Neural crest cell (in vitro differentiated cells): ENCODE measurements at regions not wholly inside any gene's neighbourhood (a gene's known extent, or its start where the extent isn't known, plus 50 kb on each side); places are given as distances from the start of the nearest gene placed in this dataset.
A peak's percentile ranks its signal among the peaks of the same experiment; 100 is the strongest.

ENCODE experiments used
- DNase-seq: peaks from one replicate; pipeline ENCODE4 v3.0.0; 2021; ENCODE audit warnings: low read depth, mixed read lengths, low spot score
- H3K27ac Mint-ChIP-seq: one replicate; pipeline ENCODE4 v1.8.0; 2021; ENCODE audit warnings: mild to moderate bottlenecking, mixed read lengths; ENCODE audit not compliant: unreplicated experiment
- H3K27me3 Mint-ChIP-seq: 2 replicates; pipeline ENCODE4 v1.8.0; 2021; ENCODE audit warnings: low read depth, mild to moderate bottlenecking, mixed read lengths
- H3K36me3 Mint-ChIP-seq: 2 replicates; pipeline ENCODE4 v1.8.0; 2021; ENCODE audit warnings: low read depth, mild to moderate bottlenecking, mixed read lengths
- H3K4me1 Mint-ChIP-seq: 2 replicates; pipeline ENCODE4 v1.8.0; 2021; ENCODE audit warnings: mixed read lengths
- H3K4me3 Mint-ChIP-seq: one replicate; pipeline ENCODE4 v1.8.0; 2021; ENCODE audit warnings: mild to moderate bottlenecking, mixed read lengths
- H3K9me3 Mint-ChIP-seq: 2 replicates; pipeline ENCODE4 v1.8.0; 2021; ENCODE audit warnings: mixed read lengths
- TF ChIP-seq, protein P1 (sequence below): fragments of 200-600 bp; sonication (generic); conservative IDR thresholded peaks from 2 replicates; pipeline ENCODE4 v1.5.0; 2021; ENCODE audit warnings: antibody characterized with exemption, mild to moderate bottlenecking

DNA sequence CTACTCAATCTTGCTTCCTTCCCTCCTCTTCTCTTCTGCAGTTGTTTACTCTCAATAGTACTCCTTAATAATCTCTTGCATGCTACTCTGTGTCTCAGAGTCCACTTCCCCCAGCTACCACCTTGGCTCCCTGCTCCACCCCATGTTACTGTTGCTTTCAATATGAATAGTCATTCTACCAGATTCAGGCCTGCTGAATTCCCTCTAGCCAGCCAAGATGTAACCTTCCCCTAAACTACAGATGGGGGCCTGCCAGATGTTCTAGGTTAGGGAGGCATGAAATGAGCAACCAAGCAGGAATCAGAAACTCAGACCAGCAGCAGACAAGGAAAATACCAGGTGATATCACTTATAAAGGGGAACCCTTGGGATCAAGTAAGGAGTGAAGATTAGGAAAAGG lies 392.1 kb upstream of the DDHD1 start:
- Mint-ChIP-seq H3K27me3 (no peaks in the 10 kb centered on the region), H3K4me3 (no peak overlapping the region), H3K36me3 (no peaks in the 10 kb centered on the region), H3K4me1 (no peaks in the 10 kb centered on the region), H3K9me3 (no peaks in the 10 kb centered on the region), H3K27ac (no peak overlapping the region)
- no peak for DNase-seq
- TF ChIP-seq, protein P1, sequence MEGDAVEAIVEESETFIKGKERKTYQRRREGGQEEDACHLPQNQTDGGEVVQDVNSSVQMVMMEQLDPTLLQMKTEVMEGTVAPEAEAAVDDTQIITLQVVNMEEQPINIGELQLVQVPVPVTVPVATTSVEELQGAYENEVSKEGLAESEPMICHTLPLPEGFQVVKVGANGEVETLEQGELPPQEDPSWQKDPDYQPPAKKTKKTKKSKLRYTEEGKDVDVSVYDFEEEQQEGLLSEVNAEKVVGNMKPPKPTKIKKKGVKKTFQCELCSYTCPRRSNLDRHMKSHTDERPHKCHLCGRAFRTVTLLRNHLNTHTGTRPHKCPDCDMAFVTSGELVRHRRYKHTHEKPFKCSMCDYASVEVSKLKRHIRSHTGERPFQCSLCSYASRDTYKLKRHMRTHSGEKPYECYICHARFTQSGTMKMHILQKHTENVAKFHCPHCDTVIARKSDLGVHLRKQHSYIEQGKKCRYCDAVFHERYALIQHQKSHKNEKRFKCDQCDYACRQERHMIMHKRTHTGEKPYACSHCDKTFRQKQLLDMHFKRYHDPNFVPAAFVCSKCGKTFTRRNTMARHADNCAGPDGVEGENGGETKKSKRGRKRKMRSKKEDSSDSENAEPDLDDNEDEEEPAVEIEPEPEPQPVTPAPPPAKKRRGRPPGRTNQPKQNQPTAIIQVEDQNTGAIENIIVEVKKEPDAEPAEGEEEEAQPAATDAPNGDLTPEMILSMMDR = no peak

DNA sequence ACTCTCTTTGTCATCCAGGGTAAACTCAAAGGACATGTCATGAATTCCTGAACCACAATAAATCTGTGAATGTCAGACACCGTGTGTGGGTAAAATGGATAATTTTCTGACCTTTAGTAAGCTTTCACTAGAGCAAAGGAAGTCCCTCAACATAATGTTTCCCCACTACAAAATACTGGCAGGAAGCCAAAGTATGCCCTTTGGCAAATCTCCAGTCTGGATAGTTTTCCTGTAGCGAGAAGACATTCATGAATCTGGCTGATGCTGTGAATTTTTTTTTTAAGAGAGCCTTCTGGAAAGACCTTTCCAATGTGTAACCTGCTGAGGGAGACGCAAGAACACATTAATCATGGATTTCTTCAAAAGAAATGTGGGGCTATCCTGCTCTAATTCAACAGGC lies 389.6 kb upstream of the DDHD1 start:
- peaks cover 8% of the 10 kb centered on the region for H3K4me1 Mint-ChIP-seq
- H3K36me3 Mint-ChIP-seq = no peaks in the 10 kb centered on the region
- H3K9me3 Mint-ChIP-seq = no peaks in the 10 kb centered on the region

DNA sequence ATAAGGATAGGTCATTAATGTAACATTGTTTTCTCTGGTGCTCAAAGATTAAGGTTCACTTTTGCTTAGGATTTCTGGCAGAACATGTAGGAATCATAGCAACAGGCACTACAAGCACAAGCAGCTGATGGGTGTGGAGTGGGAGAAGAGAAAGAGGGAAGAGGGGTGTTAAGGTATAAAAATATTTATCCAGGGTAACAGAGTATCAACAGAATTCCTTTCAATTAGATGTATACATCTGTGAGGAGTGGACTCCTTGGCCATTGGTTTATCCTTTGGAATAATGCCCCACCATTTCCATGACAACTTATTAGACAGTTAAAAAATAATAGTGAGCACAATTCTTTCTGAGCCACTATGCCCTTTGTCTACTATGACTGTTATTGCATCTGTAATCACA lies 388.3 kb upstream of the DDHD1 start:
- TF ChIP-seq, protein P1 = no peak
- Mint-ChIP-seq H3K27ac (no peak overlapping the region), H3K36me3 (no peaks in the 10 kb centered on the region), H3K9me3 (no peaks in the 10 kb centered on the region), H3K27me3 (no peaks in the 10 kb centered on the region), H3K4me3 (no peak overlapping the region), H3K4me1 (peaks cover 14% of the 10 kb centered on the region)
- no peak for DNase-seq

More for the DNA sequence above, 389.6 kb upstream of the DDHD1 start:
- no peaks in the 10 kb centered on the region for H3K27me3 Mint-ChIP-seq
- no peak for DNase-seq
- TF ChIP-seq, protein P1 = no peak
- no peak overlapping the region for H3K27ac Mint-ChIP-seq
- no peak overlapping the region for H3K4me3 Mint-ChIP-seq

DNA sequence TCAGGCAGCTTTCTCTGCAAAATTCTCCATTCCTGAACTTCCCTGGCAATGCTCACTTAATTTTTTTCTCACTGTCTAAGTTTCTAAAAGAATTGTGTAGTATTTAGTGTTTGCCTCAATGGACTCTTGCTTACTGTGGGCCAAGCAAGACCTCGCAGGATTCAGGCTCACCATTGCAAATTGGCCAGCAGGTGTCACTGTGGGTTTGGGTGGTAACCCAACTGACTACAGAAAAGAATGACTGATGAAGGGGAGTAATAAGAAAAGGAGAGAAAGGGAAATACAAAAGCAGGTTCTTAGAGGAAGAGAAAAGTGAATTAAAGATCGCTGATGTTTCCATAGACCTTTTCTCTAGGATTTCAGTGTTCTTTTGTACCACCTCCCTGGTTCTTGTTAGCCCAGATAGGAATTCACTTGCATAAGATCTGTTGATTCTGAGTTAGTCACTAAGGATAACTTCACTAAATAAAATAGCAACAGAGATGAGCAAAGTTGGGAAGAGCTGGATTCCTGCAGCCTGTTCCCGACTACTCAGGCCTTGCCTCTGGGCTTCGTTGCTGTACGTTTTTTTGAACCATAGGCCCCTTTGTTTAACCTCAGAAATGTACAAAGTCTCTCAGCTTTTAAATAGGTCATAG lies 386.5 kb upstream of the DDHD1 start:
- TF ChIP-seq, protein P1 = peak; percentile 88
- Mint-ChIP-seq H3K27ac (no peak overlapping the region), H3K4me1 (peaks cover 14% of the 10 kb centered on the region)

DNA sequence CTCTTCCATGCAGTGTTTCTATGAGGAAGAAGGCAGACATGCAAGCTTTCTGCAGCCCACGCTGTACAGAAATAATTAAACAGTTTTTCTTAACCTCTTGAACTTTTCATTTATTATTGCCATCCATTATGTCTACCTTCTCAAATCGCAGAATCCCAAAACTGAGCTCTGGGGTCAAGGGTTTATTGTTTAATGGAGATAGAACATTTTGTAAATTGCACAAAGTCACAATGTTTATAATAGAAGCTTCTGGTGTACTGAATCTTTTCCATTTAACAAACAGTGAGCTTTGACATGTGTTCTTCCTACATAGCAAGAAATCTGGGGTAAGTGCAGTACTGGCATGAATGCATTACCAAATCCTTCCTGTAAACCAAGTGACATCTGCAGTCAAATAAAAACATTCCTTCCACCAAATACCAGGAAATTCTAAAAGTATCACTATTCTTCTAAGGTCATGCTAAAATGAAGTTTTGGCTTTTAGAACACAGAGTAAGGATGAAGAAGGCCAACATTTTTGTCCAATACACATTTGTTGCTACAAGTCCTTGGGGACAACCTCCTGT lies 385.3 kb upstream of the DDHD1 start:
- DNase-seq = no peak
- no peaks in the 10 kb centered on the region for H3K36me3 Mint-ChIP-seq
- TF ChIP-seq, protein P1 = no peak
- H3K4me3 Mint-ChIP-seq = no peak overlapping the region
- no peaks in the 10 kb centered on the region for H3K27me3 Mint-ChIP-seq
- H3K4me1 Mint-ChIP-seq = peaks cover 14% of the 10 kb centered on the region
- no peak overlapping the region for H3K27ac Mint-ChIP-seq
- H3K9me3 Mint-ChIP-seq = no peaks in the 10 kb centered on the region

More for the DNA sequence above, 386.5 kb upstream of the DDHD1 start:
- peak; percentile 78 for DNase-seq
- Mint-ChIP-seq H3K27me3 (no peaks in the 10 kb centered on the region), H3K4me3 (no peak overlapping the region), H3K9me3 (no peaks in the 10 kb centered on the region), H3K36me3 (no peaks in the 10 kb centered on the region)
